Activated naive CD4-positive, alpha-beta T cell treated with anti-CD3 and anti-CD28 coated beads, Interleukin-2, amount 50 U/mL, for 24 hours (primary cell): ENCODE measurements at regions not wholly inside any gene's neighbourhood (a gene's known extent, or its start where the extent isn't known, plus 50 kb on each side); places are given as distances from the start of the nearest gene placed in this dataset.
"Not testable (repeated sequence)": the region's sequence is repeated elsewhere in the genome, so short reads cannot be mapped to it uniquely, and the experiment has no call there.

Experiments
- H3K27ac Mint-ChIP-seq: one replicate; pipeline ENCODE4 v1.8.0; 2021; ENCODE audit warnings: mild to moderate bottlenecking, mixed read lengths
- H3K27me3 Mint-ChIP-seq: one replicate; pipeline ENCODE4 v1.8.0; 2021; ENCODE audit warnings: mixed read lengths
- H3K36me3 Mint-ChIP-seq: one replicate; pipeline ENCODE4 v1.8.0; 2021; ENCODE audit warnings: mixed read lengths
- H3K4me1 Mint-ChIP-seq: one replicate; pipeline ENCODE4 v1.8.0; 2021; ENCODE audit warnings: mixed read lengths
- H3K4me3 Mint-ChIP-seq: one replicate; pipeline ENCODE4 v1.8.0; 2021; ENCODE audit warnings: mild to moderate bottlenecking, mixed read lengths
- H3K9me3 Mint-ChIP-seq: one replicate; pipeline ENCODE4 v1.8.0; 2021; ENCODE audit warnings: mixed read lengths

DNA sequence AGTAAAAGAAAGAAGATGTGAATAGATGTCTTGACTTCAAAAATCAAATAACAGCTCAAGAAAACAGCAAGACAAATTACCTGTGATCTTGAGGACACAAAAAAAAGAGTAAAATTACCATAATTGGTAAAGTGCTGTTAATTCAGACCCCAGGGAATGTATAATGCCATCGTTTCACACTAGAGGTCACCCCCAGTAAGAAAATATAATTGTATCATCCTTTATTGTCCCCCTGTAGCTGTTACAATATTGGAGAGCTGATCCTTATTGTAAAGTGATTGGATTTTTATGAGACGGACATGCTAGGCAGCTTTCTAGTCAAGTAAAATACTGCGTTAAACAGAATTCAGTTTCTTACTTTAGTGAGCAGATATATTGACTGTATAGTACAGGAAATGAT is 377.0 kb downstream of the TLE1 start:
- H3K27ac Mint-ChIP-seq: no peak overlapping the region
- H3K4me3 Mint-ChIP-seq: no peak overlapping the region
- peaks cover 28% of the 10 kb centered on the region for H3K9me3 Mint-ChIP-seq
- no peaks in the 10 kb centered on the region for H3K4me1 Mint-ChIP-seq
- H3K36me3 Mint-ChIP-seq: no peaks in the 10 kb centered on the region
- H3K27me3 Mint-ChIP-seq: no peaks in the 10 kb centered on the region

DNA sequence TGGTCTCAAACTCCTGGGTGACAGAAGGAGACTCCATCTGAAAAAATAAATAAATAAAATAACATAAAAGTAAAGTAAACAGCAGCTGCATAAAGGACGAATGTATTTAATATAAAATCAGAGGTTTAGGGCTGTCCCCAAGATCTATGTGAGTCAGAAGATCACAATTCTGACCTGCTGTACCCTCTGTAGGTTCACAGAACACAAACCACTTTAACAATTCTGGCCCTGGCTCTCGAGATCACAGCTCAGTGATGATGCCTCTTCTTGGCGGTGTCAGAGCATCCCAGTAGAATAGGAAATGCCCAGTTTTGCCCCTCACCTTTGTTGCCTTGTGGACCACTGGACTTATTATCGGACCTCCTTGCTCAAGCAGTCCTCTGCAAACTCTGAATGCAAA is 380.9 kb downstream of the TLE1 start:
- no peaks in the 10 kb centered on the region for H3K27me3 Mint-ChIP-seq
- H3K9me3 Mint-ChIP-seq: peaks cover 15% of the 10 kb centered on the region
- H3K27ac Mint-ChIP-seq: no peak overlapping the region
- no peaks in the 10 kb centered on the region for H3K36me3 Mint-ChIP-seq
- no peak overlapping the region for H3K4me3 Mint-ChIP-seq
- H3K4me1 Mint-ChIP-seq: no peaks in the 10 kb centered on the region

DNA sequence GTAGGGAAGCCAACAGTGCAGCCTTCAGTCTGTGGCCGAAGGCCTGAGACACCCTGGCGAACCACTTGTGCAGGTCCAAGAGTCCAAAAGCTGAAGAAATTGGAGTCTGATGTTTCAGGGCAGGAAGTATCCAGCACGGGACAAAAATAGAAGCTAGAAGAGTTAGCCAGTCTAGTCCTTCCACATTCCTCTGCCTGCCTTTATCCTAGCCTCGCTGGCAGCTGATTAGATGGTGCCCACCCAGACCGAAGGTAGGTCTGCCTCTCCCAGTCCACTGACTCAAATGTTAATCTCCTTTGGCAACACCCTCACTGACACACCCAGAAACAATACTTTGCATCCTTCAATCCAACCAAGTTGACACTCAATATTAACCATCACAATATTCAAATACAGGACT is 381.6 kb downstream of the TLE1 start:
- not testable (repeated sequence) for H3K27me3 Mint-ChIP-seq, H3K4me1 Mint-ChIP-seq, H3K4me3 Mint-ChIP-seq, H3K27ac Mint-ChIP-seq, H3K36me3 Mint-ChIP-seq
- peaks cover 15% of the 10 kb centered on the region for H3K9me3 Mint-ChIP-seq

DNA sequence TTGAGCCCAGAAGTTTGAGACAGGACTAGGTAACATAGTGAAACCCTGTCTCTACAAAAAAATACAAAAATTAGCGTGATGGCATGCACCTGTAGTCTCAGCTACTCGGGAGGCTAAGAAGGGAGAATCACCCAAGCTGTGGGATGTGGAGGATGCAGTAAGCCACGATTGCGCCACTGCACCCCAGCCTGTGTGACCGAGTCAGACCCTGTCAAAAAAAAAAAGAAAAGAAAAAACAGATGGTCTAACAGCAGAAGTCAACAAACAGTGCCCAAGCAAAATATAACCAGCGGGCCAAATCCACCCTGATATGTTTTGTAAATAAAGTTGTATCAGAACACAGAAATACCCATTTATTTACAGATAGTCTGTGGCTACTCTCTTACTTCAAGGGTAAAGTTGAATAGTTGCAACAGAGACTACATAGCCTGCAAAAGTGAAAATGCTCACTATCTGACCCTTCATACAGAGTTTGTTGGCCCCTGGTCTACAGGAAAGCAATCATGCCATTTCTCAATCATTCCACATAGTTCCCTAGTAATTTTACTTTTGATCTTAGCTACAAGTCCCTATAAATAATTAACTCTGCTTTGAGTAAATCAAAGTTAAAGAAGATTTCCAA is 383.7 kb downstream of the TLE1 start:
- Mint-ChIP-seq H3K27me3 (peaks cover 1% of the 10 kb centered on the region), H3K4me3 (no peak overlapping the region), H3K9me3 (peaks cover 19% of the 10 kb centered on the region), H3K36me3 (no peaks in the 10 kb centered on the region), H3K27ac (no peak overlapping the region), H3K4me1 (no peaks in the 10 kb centered on the region)

DNA sequence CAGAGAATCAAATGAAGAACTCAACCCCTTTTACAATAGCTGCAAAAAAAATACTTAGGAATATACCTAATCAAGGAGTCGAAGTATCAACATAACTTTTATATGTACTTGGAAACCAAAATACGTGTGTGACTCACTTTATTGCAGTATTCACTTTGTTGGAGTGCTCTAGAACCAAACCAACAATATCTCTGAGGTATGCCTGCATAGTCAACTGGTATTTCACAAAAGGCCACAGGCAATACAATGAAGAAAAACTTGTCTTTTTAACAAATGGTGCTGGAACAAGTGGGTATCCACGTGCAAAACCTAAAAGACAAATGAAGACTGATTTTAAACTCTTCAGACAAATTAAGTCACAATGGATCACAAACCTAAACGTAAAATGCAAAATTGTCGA is 385.7 kb downstream of the TLE1 start:
- no peaks in the 10 kb centered on the region for H3K4me1 Mint-ChIP-seq
- H3K27ac Mint-ChIP-seq: no peak overlapping the region
- peaks cover 4% of the 10 kb centered on the region for H3K9me3 Mint-ChIP-seq
- H3K36me3 Mint-ChIP-seq: no peaks in the 10 kb centered on the region
- peaks cover 1% of the 10 kb centered on the region for H3K27me3 Mint-ChIP-seq
- H3K4me3 Mint-ChIP-seq: no peak overlapping the region

DNA sequence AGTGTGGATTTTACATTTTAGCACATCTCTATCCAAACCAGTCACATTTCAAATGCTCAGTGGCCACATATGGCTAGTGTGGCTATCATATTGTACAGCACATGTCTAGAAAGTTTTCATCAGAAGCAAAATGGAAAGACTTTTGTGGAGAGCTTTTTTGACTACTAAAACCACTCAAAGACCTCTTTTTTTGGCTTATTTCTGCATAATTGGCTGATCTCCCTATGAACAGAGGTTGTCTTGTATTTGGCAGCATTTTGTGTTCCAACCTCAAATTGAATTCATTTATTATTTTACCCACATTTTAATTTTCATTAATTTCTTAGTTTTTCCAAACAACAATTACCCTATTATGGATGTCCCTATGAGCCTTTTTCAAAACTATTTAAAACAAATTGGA is 395.7 kb downstream of the TLE1 start:
- Mint-ChIP-seq H3K9me3 (peaks cover 11% of the 10 kb centered on the region), H3K4me1 (no peaks in the 10 kb centered on the region), H3K27me3 (no peaks in the 10 kb centered on the region), H3K4me3 (no peak overlapping the region), H3K36me3 (peaks cover 2% of the 10 kb centered on the region), H3K27ac (no peak overlapping the region)

DNA sequence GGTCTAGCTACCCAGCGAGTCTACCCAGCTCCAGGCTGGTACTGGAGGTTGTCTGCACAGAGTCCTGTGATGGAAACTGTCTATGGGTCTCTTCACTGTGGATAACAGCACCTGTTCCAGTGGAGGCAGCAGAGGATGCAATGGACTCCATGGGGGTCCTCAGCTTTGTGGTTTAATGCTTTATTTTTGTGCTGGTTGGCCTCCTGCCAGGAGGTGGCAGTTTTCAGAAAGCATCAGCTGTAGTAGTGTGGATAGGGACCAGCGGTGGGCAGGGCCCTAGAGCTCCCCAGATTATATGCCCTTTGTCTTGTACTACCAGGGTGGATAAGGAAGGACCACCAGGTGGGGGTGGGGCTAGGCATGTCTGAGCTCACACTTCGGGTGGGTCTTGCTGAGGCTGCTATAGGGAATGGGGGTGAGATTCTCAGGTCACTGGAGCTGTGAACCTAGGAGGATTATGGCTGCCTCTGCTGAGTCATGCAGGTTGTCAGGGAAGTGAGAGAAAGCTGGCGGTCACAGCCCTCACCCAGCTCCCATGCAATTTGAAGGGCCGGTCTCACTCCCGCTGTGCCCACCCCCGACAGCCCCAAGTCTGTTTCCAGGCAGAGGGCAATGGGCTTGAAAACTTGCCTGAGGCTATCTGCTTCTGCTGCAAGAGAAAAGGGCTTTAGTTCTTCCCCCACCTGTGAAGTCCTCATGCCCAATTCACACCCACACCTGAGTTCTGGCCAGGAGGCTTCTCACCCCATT is 397.1 kb downstream of the TLE1 start:
- Mint-ChIP-seq H3K9me3 (peaks cover 11% of the 10 kb centered on the region), H3K4me1 (no peaks in the 10 kb centered on the region), H3K27me3 (no peaks in the 10 kb centered on the region), H3K27ac (no peak overlapping the region), H3K4me3 (no peak overlapping the region), H3K36me3 (peaks cover 2% of the 10 kb centered on the region)

DNA sequence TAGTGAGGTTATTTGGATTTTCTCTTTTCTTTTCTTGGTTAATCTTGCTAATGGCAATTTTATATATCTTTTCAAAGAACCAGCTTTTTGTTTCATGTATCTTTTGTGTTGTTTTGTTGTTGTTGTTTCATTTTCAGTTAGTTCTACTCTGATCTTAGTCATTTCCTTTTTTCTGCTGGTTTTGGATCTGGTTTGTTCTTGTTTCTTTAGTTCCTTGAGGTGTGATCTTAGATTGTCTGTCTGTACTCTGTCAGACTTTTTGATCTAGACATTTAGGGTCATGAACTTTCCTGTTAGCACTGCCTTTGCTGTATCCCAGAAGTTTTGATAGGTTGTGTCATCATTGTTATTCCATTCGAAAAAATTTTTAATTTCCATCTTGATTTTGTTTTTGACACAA is 399.7 kb downstream of the TLE1 start:
- H3K9me3 Mint-ChIP-seq: peaks cover 6% of the 10 kb centered on the region
- no peaks in the 10 kb centered on the region for H3K36me3 Mint-ChIP-seq
- H3K27ac Mint-ChIP-seq: no peak overlapping the region

DNA sequence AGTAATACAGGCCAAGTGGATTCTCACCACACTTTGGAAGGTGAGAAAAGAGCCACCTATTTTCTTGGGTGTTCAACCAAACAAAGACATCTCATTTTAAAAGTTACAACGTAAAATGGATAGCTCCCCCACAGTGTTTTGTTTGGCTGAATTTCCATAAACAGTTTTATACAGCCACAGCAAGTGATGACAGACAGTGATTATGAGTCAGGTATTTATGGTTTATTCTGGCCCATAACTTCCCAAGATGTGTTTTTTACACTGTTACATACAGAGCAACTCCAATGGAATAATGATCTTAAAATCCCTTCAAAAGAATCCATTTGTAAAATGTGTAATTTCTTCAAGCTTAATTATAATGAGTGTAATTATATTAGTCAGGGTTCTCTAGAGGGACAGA is 421.3 kb downstream of the TLE1 start:
- H3K36me3 Mint-ChIP-seq: no peaks in the 10 kb centered on the region
- H3K27me3 Mint-ChIP-seq: no peaks in the 10 kb centered on the region
- no peak overlapping the region for H3K27ac Mint-ChIP-seq
- peaks cover 11% of the 10 kb centered on the region for H3K9me3 Mint-ChIP-seq
- no peak overlapping the region for H3K4me3 Mint-ChIP-seq
- H3K4me1 Mint-ChIP-seq: no peaks in the 10 kb centered on the region

More for the DNA sequence above, 399.7 kb downstream of the TLE1 start:
- no peaks in the 10 kb centered on the region for H3K4me1 Mint-ChIP-seq
- no peak overlapping the region for H3K4me3 Mint-ChIP-seq
- no peaks in the 10 kb centered on the region for H3K27me3 Mint-ChIP-seq

DNA sequence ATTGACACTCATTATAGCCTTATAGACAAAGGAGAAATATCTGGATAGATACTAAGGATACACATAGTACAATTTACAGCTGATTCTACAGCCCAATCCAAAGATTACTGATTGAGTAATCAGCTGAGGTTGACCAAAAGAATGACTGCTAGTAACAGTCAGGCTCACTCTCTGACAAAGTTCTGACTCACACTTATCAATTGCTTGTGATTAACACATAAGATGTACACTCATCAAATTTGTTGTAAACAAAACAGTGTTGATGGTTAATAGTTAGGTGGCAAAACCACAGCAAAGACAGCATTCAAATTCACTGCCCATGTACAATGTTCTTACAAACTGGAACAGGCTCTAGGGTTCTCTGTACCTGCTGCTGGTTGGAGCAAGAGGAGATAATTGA is 422.7 kb downstream of the TLE1 start:
- no peak overlapping the region for H3K27ac Mint-ChIP-seq
- no peaks in the 10 kb centered on the region for H3K27me3 Mint-ChIP-seq
- H3K36me3 Mint-ChIP-seq: no peaks in the 10 kb centered on the region
- peaks cover 11% of the 10 kb centered on the region for H3K9me3 Mint-ChIP-seq
- H3K4me3 Mint-ChIP-seq: no peak overlapping the region
- no peaks in the 10 kb centered on the region for H3K4me1 Mint-ChIP-seq

DNA sequence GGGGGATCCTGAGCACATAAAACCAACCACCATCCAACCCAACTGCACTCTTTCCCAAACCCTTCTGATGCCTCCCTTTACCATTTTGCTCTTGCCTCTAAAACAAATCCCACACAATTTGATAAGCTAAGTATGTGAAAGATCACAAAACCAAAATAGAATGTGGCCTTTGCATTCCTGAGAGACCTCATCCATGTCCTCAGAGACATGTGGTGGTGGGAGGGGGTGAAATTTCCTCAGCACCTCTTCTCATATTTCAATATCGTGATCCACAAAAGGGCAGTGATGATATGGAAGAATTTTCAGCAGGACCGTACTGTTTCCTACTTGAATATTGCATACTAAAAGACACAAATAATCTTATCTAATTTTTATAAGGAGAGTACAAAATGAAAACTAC is 423.3 kb downstream of the TLE1 start:
- no peaks in the 10 kb centered on the region for H3K4me1 Mint-ChIP-seq
- H3K36me3 Mint-ChIP-seq: no peaks in the 10 kb centered on the region
- H3K4me3 Mint-ChIP-seq: no peak overlapping the region
- H3K27ac Mint-ChIP-seq: no peak overlapping the region
- no peaks in the 10 kb centered on the region for H3K27me3 Mint-ChIP-seq
- peaks cover 12% of the 10 kb centered on the region for H3K9me3 Mint-ChIP-seq

DNA sequence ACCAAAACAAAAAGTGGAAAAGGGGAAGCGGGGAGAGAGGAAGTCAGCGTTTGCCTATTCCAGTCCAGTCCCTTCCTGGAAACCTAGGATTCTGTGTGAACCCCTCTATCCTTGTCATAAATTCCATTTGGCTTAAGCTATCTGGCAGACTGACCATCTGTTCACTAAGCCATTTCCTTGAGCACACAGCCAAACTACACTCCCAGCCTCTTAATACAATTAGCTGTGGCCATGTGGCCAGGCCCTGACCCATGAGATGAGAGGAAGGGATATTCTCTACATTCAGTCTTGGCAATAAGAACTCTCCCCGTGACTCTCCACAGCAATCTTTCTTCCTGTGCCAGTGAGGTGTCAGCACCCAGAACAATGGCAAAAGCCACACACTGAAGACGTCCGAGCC is 424.8 kb downstream of the TLE1 start:
- peaks cover 17% of the 10 kb centered on the region for H3K9me3 Mint-ChIP-seq
- no peaks in the 10 kb centered on the region for H3K4me1 Mint-ChIP-seq
- no peak overlapping the region for H3K4me3 Mint-ChIP-seq
- H3K36me3 Mint-ChIP-seq: no peaks in the 10 kb centered on the region
- no peak overlapping the region for H3K27ac Mint-ChIP-seq
- H3K27me3 Mint-ChIP-seq: no peaks in the 10 kb centered on the region

DNA sequence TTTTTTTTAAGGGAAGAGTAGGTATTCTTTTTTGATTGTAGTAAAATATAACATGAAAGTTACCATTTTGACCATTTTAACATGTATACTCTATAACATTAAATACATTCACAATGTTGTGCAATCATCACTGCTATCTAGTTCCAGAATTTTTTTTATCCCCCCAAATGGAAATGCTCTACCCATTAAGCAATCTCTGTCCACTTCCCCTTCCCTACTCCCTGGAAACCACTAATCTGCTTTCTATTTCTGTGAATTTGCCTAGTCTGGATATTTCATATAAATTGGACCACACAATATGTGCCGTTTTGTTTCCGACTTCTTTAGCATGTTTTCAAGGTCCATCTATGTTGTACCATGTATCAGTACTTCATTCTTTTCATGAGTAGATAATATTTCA is 429.5 kb downstream of the TLE1 start:
- H3K4me1 Mint-ChIP-seq: no peaks in the 10 kb centered on the region
- no peaks in the 10 kb centered on the region for H3K36me3 Mint-ChIP-seq
- peaks cover 16% of the 10 kb centered on the region for H3K9me3 Mint-ChIP-seq
- H3K27me3 Mint-ChIP-seq: no peaks in the 10 kb centered on the region
- no peak overlapping the region for H3K27ac Mint-ChIP-seq
- no peak overlapping the region for H3K4me3 Mint-ChIP-seq

DNA sequence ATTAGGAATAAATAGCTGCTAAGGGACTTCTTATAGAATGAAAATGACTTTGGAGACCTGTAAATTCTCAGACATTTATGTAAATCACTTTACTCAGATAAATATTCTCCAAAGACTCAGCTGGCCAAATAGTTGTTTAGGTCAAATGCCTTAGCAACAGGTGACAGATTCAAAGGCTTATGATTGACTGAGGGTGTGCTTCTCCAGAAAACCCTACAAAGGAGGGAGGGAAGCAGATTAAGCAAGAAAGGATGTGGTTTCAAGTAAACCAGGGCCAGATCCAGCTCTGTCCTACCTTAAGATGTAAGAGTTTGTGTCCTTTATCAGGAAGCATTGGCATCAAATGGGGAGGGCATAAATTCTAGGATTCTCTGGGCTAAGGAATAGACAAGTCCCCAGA is 433.0 kb downstream of the TLE1 start:
- Mint-ChIP-seq H3K27ac (no peak overlapping the region), H3K9me3 (peaks cover 11% of the 10 kb centered on the region), H3K4me1 (no peaks in the 10 kb centered on the region), H3K4me3 (no peak overlapping the region), H3K36me3 (no peaks in the 10 kb centered on the region), H3K27me3 (no peaks in the 10 kb centered on the region)

DNA sequence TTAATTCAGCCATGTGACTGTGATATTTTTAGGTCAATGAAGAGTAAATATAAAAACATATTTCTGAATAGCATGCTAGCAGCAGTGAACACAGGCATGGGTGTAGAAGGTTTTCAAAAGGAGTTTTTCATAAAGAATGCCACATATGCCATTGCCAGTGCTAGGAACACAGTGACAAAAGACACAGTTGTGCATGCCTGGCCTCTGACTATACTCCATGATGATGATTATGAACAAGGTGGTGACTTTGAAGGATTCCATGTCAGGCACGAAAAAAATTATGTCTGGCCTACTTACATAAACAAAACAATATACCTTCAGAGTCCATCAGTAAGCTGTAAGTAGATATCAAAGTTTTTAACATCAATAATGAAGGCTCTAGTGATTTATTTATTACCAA is 438.7 kb downstream of the TLE1 start:
- Mint-ChIP-seq H3K27ac (no peak overlapping the region), H3K27me3 (no peaks in the 10 kb centered on the region), H3K36me3 (no peaks in the 10 kb centered on the region), H3K9me3 (no peaks in the 10 kb centered on the region), H3K4me3 (no peak overlapping the region), H3K4me1 (no peaks in the 10 kb centered on the region)

DNA sequence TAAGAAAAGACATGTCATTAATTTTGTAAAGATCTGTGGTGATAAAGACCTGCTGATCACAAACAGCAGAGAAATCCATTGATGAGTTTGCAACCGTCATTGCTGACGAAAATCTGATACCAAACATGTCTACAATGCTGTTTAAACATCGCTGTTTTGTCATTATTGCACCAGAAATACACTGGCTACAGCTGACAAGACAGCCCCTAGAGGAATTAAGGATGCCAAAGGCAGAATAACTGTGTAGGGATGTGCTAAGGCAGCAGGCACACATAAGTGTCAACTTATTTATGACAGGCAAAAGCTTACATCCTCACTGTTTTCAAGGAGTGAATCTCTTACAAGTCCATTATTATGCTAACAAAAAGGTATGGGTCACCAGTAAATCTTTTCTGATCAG is 439.3 kb downstream of the TLE1 start:
- Mint-ChIP-seq H3K9me3 (no peaks in the 10 kb centered on the region), H3K36me3 (no peaks in the 10 kb centered on the region), H3K27ac (no peak overlapping the region), H3K4me1 (no peaks in the 10 kb centered on the region), H3K27me3 (no peaks in the 10 kb centered on the region), H3K4me3 (no peak overlapping the region)
